GM10248 (cell line): ENCODE measurements at regions not wholly inside any gene's neighbourhood (a gene's known extent, or its start where the extent isn't known, plus 50 kb on each side); places are given as distances from the start of the nearest gene placed in this dataset.
"Not testable (repeated sequence)": the region's sequence is repeated elsewhere in the genome, so short reads cannot be mapped to it uniquely, and the experiment has no call there.

Experiments used
- CTCF ChIA-PET: fragments of 300-600 bp; sonication (Branson Sonifier 250); formaldehyde crosslinking; extraction: SDS; loops from one replicate; lab custom pipeline; 2021; ENCODE audit warnings: antibody characterized with exemption; lab: Yijun Ruan, JAX
- POLR2A ChIA-PET: fragments of 350-650 bp; sonication (Branson Sonifier 250); formaldehyde crosslinking; extraction: SDS; loops from one replicate; lab custom pipeline; 2020; ENCODE audit warnings: antibody characterized with exemption; lab: Yijun Ruan, JAX
- DNase-seq: peaks from one replicate; pipeline ENCODE4 v3.0.0; 2012; ENCODE audit errors: extremely low spot score
- TF ChIP-seq, protein P1 (sequence below): IDR thresholded peaks from 2 replicates; pipeline ENCODE4 v1.5.1; 2012; ENCODE audit warnings: mild to moderate bottlenecking, low read depth; ENCODE audit errors: extremely low read depth, missing control alignments, control extremely low read depth

DNA sequence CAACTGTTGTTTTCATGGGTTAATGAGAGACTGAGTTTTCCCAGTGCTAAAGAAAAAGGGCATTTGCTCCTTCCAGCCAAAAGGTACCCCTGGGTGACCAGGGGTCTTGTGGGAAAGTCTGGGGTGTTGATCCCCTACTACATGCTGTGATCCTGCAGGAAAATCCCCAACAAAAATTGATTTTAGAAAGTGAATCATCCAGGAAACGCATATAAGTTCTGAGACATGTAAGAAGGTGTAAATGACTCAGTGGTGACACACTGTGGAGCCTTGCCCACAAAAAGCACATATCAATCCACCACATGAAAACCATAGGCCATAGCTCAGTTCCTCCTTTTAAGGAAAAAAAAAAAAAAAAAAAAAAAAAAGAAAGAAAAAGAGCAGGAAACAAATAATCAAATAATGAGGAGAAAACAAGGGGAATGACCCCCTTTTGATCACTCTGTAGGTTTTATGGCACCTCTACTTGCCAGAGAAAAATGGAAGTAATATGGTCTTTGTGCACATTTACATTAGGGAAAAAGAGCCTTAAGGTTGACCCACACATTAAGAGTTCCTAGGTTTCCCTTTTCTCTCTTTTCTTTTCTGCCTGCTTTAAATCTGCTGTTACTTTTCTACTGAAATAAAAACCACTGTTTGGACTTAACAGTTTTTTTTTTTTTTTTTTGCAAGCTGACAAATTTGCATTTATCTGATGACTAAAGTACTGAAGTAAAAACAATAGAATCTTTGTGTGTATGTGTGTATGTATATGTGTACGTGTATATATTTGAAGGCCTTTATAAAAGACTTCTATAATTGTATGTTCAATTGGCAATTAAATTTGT is 386.0 kb downstream of the KIF20B start:
- CTCF ChIA-PET = interaction anchor here (0.9 to 1.2 kb wide), 4 partner anchors 9 to 79 kb away, joined by 3 to 6 read pairs (median 4); no protein-coding TSS in a partner anchor
- POLR2A ChIA-PET = interaction anchor here (0.6 kb wide), 1 partner anchor 361 kb away, joined by 4 read pairs; no protein-coding TSS in a partner anchor
- TF ChIP-seq, protein P1, sequence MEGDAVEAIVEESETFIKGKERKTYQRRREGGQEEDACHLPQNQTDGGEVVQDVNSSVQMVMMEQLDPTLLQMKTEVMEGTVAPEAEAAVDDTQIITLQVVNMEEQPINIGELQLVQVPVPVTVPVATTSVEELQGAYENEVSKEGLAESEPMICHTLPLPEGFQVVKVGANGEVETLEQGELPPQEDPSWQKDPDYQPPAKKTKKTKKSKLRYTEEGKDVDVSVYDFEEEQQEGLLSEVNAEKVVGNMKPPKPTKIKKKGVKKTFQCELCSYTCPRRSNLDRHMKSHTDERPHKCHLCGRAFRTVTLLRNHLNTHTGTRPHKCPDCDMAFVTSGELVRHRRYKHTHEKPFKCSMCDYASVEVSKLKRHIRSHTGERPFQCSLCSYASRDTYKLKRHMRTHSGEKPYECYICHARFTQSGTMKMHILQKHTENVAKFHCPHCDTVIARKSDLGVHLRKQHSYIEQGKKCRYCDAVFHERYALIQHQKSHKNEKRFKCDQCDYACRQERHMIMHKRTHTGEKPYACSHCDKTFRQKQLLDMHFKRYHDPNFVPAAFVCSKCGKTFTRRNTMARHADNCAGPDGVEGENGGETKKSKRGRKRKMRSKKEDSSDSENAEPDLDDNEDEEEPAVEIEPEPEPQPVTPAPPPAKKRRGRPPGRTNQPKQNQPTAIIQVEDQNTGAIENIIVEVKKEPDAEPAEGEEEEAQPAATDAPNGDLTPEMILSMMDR = peak; percentile 32
- peak; percentile 47 for DNase-seq

DNA sequence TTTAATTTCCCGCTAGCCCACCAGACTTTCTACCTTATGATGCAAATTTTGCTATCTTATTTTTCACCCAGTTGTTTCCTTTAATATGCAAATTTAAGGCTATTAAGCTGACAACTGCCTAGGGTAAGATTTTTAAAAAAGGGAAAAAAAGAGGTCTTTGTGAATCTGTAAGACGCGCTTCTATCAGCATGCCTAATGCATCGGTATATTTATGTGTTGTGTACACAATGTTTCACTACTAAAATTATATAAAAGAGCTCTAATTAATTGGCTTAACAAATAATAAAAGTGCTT is 386.6 kb downstream of the KIF20B start:
- DNase-seq = no peak
- ChIA-PET CTCF (interaction anchor here (0.9 to 1.2 kb wide), 4 partner anchors 9 to 79 kb away, joined by 3 to 6 read pairs (median 4); no protein-coding TSS in a partner anchor), POLR2A (no interaction called here)
- TF ChIP-seq, protein P1 = no peak

GRCh38 chr10:90089719-90090118 is 388.3 kb downstream of the KIF20B start:
- TF ChIP-seq, protein P1 = no peak
- DNase-seq = no peak
- POLR2A ChIA-PET = no interaction called here
- CTCF ChIA-PET = no interaction called here

- TF ChIP-seq, protein P1 = no peak
- ChIA-PET CTCF (interaction anchor here (1.0 kb wide), 1 partner anchor 9 kb away, joined by 3 read pairs; no protein-coding TSS in a partner anchor), POLR2A (no interaction called here)
- DNase-seq = no peak
These were observed 394.8 kb downstream of the KIF20B start for GRCh38 chr10:90096196-90096595.

DNA sequence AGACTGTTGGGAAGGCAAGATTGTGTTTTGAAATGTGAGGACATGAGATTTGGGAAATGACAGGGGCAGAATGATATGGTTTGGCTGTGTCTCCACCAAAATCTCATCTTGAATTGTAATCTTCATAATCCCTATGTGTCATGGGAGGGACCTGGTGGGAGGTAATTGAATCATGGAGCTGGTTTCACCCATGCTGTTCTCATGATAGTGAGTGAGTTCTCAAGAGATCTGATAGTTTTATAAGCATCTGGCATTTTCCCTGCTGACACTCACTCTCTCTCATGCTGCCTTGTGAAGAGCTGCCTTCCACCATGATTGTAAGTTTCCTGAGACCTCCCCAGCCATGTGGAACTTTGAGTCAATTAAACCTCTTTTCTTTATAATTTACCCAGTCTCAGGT is 406.2 kb downstream of the KIF20B start:
- DNase-seq, POLR2A ChIA-PET, CTCF ChIA-PET: not testable (repeated sequence)

- CTCF ChIA-PET = no interaction called here
- POLR2A ChIA-PET = no interaction called here
- TF ChIP-seq, protein P1 = no peak
- no peak for DNase-seq
These were observed 410.3 kb downstream of the KIF20B start for GRCh38 chr10:90111671-90112070.

DNA sequence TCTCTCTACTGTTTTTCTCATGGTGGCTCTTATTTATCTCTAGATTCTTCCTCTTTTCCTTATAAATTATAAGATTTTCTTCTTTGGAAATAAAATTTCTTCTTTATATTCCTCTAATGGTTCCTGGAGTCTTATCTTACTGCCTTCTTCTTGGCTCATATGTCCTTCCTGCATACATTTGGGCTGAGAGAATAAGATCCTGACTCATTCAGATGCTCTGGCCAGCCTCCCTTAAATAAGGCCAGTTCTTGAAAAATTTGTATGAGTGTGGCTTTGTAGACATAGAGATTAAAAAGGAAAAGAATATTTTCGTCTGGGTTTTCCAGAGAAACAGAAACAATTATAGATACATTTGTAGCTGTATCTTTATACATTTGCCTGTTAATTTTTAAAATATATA is 411.3 kb downstream of the KIF20B start:
- ChIA-PET POLR2A (no interaction called here), CTCF (no interaction called here)
- TF ChIP-seq, protein P1 = no peak

GRCh38 chr10:90118567-90118966 is 417.2 kb downstream of the KIF20B start:
- POLR2A ChIA-PET, DNase-seq: not testable (repeated sequence)
- CTCF ChIA-PET = interaction anchor here (1.1 kb wide), 1 partner anchor 19 kb away, joined by 3 read pairs; no protein-coding TSS in a partner anchor

More for the DNA sequence above, 411.3 kb downstream of the KIF20B start:
- no peak for DNase-seq

GRCh38 chr10:90119631-90120280 is 418.4 kb downstream of the KIF20B start:
- CTCF ChIA-PET, DNase-seq, POLR2A ChIA-PET: not testable (repeated sequence)
